Lower leg skin (tissue), 4 donors: ENCODE measurements at regions not wholly inside any gene's neighbourhood (a gene's known extent, or its start where the extent isn't known, plus 50 kb on each side); places are given as distances from the start of the nearest gene placed in this dataset.
A peak's percentile ranks its signal among the peaks of the same experiment; 100 is the strongest.

ENCODE experiments used
- DNase-seq, 2 donors: peaks; one replicate each; pipeline ENCODE4 v3.0.0-alpha.2; 2019; ENCODE audit warnings: low spot score in 2 of 2
- H3K4me3 ChIP-seq: fragments of 200-600 bp; sonication (generic); 2 replicates; pipeline ENCODE4 v1.5.1; 2017; ENCODE audit warnings: mild to moderate bottlenecking, low read depth; ENCODE audit not compliant: poor library complexity, severe bottlenecking
- CTCF ChIP-seq, 3 donors: fragments of 450-650 bp; IDR thresholded peaks; one replicate each; pipeline ENCODE4 v1.5.1; 2016; ENCODE audit warnings: antibody characterized with exemption in 3 of 3, mild to moderate bottlenecking in 3 of 3, moderate library complexity in 2 of 3
- POLR2A ChIP-seq, 2 donors: fragments of 450-650 bp; IDR thresholded peaks; one replicate each; pipeline ENCODE4 v1.6.1; 2016 to 2017; ENCODE audit warnings: antibody characterized with exemption in 2 of 2, mild to moderate bottlenecking in 1 of 2, moderate library complexity in 1 of 2
- WGBS, 2 donors: methylation state at CpG; one replicate each; pipeline ENCODE4 v1.1.5; 2018; 5-methylcytosine and 5-hydroxymethylcytosine counted together
- intact Hi-C: fragments of 100-400 bp; cut with DNase I; formaldehyde crosslinking; loops from one replicate; pipeline ENCODE4 v1.15.0; 2023; ENCODE audit warnings: low total_unique reads

GRCh38 chr6:139475646-139476045, 101.2 kb upstream of the CITED2 start:
- intact Hi-C loops: no loop called here
- DNase-seq: no peak
- no peak for TF ChIP-seq POLR2A (IDR thresholded peaks at IDR 0.05)
- no peak for TF ChIP-seq CTCF (IDR thresholded peaks at IDR 0.05)
- no peak overlapping the region for H3K4me3 ChIP-seq
- WGBS, 2 donors: 79 to 81% methylated on average over 4 of the region's 4 CpGs

GRCh38 chr6:139475241-139475640, 100.8 kb upstream of the CITED2 start:
- intact Hi-C loops: no loop called here
- WGBS, 2 donors: 77 to 81% methylated on average over 5 of the region's 5 CpGs
- no peak for DNase-seq
- no peak overlapping the region for H3K4me3 ChIP-seq
- TF ChIP-seq CTCF (IDR thresholded peaks at IDR 0.05): no peak
- TF ChIP-seq POLR2A (IDR thresholded peaks at IDR 0.05): no peak

- intact Hi-C loops: no loop called here
- no peak for TF ChIP-seq POLR2A (IDR thresholded peaks at IDR 0.05)
- no peak for TF ChIP-seq CTCF (IDR thresholded peaks at IDR 0.05)
- WGBS, 2 donors: 17 to 29% methylated on average over 7 of the region's 7 CpGs
- no peak overlapping the region for H3K4me3 ChIP-seq
- peak in 1 of 2 donors; percentile 25 for DNase-seq
These were observed 100.0 kb upstream of the CITED2 start for GRCh38 chr6:139474145-139475108.

GRCh38 chr6:139473731-139474130, 99.3 kb upstream of the CITED2 start:
- DNase-seq: no peak
- intact Hi-C loops: no loop called here
- no peak overlapping the region for H3K4me3 ChIP-seq
- no peak for TF ChIP-seq POLR2A (IDR thresholded peaks at IDR 0.05)
- TF ChIP-seq CTCF (IDR thresholded peaks at IDR 0.05): no peak
- 23 to 33% methylated on average over 2 of the region's 2 CpGs for WGBS, 2 donors

- peak in 1 of 2 donors; percentile 62 for DNase-seq
- TF ChIP-seq POLR2A (IDR thresholded peaks at IDR 0.05) (no peak), CTCF (IDR thresholded peaks at IDR 0.05) (no peak)
- WGBS, 2 donors: 43 to 48% methylated on average over 14 of the region's 14 CpGs
- H3K4me3 ChIP-seq: no peak overlapping the region
- intact Hi-C loops: no loop called here
These were observed 98.8 kb upstream of the CITED2 start for GRCh38 chr6:139473231-139473701.
